Endometrium (tissue), 2 donors: ENCODE measurements at regions not wholly inside any gene's neighbourhood (a gene's known extent, or its start where the extent isn't known, plus 50 kb on each side); places are given as distances from the start of the nearest gene placed in this dataset.

ENCODE experiments used
- FAIRE-seq: peaks from 2 replicates; lab custom pipeline; 2012; peaks lifted over from hg19 to GRCh38; lab: Jason Lieb, UNC
- donor health status: control.
- donor health status: control.

GRCh38 chr6:101296169-101296960 is 97.1 kb upstream of the GRIK2 start:
- peak; percentile 91 for FAIRE-seq

- no peak for FAIRE-seq
Measured at GRCh38 chr6:101302593-101302992, 90.9 kb upstream of the GRIK2 start.

GRCh38 chr6:101303495-101303894 is 90.0 kb upstream of the GRIK2 start:
- no peak for FAIRE-seq

DNA sequence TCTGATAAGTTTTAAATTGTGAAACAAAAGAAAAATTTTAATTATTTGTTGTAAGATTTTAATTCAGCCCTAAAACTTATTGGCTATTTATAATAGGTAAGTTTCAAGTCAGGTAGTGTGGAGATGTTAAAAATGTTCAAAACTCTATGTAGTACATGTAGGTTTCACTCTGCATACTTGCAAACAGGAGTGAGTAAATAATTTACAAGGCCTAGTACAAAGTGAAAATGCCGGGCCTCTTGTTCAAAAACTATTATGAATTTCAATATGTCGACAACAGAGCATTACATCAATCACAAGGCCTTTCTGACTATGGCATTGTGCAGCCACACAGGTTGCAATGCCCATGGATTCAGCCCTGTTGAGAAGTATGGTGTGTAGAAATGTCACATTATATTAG is 80.9 kb upstream of the GRIK2 start:
- FAIRE-seq, result no peak

DNA sequence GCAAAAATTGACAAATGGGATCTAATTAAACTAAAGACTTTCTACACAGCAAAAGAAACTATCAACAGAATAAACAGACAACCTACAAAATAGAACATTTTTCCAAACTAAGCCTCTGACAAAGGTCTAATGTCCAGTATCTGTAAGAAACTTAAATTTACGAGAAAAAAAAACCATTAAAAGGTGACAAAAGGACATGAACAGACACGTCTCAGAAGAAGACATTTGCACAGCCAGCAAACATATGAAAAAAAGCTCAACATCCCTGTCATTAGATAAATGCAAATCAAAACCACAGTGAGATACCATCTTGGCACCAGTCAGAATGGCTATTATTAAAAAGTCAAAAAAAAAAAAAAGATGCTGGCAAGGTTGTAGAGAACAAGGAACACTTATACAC is 70.6 kb upstream of the GRIK2 start:
- no peak for FAIRE-seq

GRCh38 chr6:101326411-101326810 is 67.1 kb upstream of the GRIK2 start:
- no peak for FAIRE-seq

GRCh38 chr6:101341926-101342325 is 51.6 kb upstream of the GRIK2 start:
- peak; percentile 80 for FAIRE-seq
